Liver (tissue), 3 donors: ENCODE measurements at regions not wholly inside any gene's neighbourhood (a gene's known extent, or its start where the extent isn't known, plus 50 kb on each side); places are given as distances from the start of the nearest gene placed in this dataset.

Experiments used
- CTCF ChIP-seq: fragments of 150-350 bp; IDR thresholded peaks from 2 replicates; pipeline ENCODE4 v1.5.1; 2017; ENCODE audit warnings: improper control_type of control experiment, low read depth, low read length; ENCODE audit not compliant: missing input control
- EGR1 ChIP-seq, 2 donors: IDR thresholded peaks; 2 replicates each; pipeline ENCODE4 v1.6.1; 2016 to 2018; ENCODE audit warnings: antibody characterized with exemption in 2 of 2, low read depth in 2 of 2
- TAF1 ChIP-seq: conservative IDR thresholded peaks from 2 replicates; pipeline ENCODE4 v1.6.1; 2016; ENCODE audit warnings: antibody characterized with exemption, mild to moderate bottlenecking
- donor health status: healthy.
- donor health status: healthy.

- TF ChIP-seq CTCF, result no peak
- TF ChIP-seq TAF1, result no peak
- TF ChIP-seq EGR1 (IDR thresholded peaks at IDR 0.05; ENCODE audit: low read depth in 2 of 2), result no peak
Measured at GRCh38 chr16:5789033-5789432, 691.4 kb upstream of the EEF2KMT start.
